LoVo (cell line): ENCODE measurements at regions not wholly inside any gene's neighbourhood (a gene's known extent, or its start where the extent isn't known, plus 50 kb on each side); places are given as distances from the start of the nearest gene placed in this dataset.
A peak's percentile ranks its signal among the peaks of the same experiment; 100 is the strongest.
"Not testable (repeated sequence)": the region's sequence is repeated elsewhere in the genome, so short reads cannot be mapped to it uniquely, and the experiment has no call there.

Experiments used
- DNase-seq: peaks from one replicate; pipeline ENCODE4 v3.0.0-alpha.2; 2016; ENCODE audit warnings: low spot score

DNA sequence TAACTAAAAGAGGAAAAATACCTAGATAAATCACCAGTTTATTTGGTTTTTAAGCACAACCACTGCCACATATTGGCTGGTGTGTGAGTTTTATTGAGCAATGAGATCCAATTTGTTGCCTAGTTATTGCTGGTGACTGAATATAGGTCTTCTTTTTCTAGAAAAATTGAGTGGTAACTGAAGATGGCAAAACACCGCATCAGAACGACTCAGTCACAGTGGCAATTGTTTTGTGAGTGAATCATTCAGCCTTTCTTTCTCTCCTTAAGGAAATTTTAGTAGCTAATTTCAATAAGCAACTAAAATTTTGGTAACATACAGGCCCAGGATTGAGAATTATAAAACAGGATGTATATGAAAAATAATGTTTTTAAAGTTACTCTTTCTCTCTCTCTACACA, 533.0 kb downstream of the KCNA4 start:
- DNase-seq, result no peak

DNA sequence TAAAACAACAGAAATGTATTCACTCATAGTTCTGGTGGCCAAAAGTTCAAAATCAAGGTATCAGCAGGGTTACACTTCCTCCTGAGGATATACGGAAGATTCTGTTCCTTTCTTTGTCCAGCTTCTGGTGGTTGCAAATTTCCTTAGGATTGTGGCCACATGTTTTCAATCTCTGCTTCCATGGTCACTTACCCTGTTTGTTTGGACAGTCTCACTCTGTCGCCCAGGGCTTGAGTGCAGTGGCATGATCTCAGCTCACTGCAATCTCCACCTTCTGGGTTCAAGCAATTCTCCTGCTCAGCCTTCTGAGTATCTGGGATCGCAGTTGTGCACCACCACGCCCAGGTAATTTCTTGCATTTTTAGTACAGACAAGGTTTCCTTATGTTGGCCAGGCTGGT, 534.3 kb downstream of the KCNA4 start:
- no peak for DNase-seq

DNA sequence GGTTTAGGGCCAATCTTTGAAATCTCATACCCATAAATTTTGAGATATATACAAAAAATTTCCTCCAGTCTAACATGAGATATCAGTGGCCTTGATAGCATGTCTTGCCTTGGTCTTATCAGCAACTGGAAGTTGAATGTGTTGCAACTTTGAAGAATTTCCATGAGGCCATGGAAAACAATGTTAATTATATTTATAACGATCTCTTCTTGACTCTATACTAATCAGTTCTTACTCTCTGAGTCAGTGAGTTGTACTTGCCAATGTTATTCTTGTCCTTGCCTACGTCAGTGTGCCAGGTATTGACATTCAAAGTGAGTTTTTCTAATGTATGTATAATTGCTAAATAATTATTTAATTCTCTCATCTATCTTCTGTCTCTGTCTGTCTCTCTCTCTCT, 535.1 kb downstream of the KCNA4 start:
- DNase-seq, result no peak

DNA sequence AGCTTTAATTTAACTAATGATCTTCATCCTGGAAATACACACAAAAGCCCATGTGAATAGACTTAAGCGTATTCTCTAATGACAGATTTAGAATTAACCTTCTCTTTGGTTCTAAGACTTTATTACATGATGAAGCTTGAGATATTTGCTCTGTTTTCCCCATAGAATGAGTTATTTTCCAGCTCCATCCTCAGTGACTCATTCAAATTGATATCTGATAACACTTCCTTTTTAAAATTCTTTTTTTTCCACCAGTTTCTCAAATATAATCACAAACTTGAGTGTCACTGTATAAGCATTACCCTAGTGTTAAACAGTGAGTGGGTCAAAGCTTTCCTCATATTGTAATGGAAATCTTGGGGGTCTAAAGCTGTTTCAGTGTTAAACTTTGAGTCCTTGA, 535.8 kb downstream of the KCNA4 start:
- DNase-seq, result no peak

DNA sequence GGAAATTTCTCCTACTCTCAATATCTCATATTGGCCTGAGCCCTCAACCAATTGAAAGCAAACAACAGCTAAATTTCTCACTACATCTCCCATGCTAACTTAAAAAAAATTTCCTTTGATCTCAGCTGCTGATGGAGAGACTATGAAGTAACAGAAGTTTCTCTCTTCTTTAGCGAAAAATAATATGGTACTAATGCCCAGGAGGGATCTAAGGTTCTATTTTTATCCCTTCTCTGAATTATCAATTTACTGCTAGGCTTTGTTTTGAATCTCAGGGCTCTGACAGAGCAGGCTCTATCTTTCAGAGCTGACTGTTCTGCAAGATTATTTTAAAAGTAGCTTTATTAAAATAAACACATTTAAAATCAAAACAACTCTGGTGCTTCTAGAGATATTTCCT, 558.6 kb downstream of the KCNA4 start:
- no peak for DNase-seq

DNA sequence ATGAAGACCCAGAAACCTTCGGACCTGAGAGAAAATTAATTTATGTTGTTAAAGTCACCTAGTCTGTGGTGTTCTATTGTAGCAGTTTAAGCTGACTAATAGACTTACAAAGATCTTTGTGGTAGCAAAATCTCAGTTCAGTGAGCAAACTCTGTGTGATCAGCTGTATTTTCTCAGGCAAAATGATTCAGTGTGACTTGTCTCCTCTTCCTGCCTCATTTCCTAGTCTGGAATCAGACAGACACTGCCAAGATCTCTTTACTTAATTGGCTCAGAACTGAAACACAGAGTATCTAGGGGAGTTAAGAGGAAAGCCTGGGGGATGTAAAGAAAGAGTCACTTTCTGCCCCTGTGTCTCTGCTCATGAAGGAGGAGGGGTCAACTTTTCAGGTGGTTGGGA, 564.7 kb downstream of the KCNA4 start:
- no peak for DNase-seq

DNA sequence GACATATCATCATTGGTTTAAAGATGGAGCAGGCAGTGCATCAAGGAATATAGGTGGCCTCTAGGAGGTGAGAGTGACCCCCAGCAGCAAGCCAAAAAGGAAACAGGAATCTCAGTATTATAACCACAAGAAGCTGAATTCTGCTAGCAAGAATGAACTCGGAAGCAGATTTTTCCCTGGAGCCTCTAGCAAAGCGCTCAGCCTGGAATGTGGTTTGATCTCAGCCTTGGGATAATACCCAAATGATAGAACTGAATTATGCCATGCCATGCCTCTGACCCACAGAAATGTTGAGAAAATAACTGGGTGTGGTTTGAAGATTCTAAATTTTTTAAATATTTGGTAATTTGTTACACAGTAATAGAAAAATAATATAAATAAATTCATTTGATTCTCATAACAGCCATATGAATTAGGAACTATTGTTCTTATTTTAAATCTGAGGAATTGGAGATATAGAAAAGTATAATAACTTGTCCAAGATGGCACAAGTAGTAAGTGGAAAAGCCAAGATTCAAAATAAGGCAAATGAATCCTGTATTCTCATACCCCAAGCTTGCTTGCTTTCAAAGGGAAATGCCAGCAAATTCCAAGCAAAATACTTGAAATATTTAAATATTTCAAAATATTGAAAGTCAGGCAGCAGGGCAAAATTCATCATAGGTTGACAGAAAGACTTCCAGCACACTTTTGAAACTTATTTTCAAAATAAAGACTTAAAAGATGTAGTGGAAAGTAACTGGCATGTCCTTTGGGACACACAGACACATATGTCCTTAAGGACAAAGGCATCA, 567.4 kb downstream of the KCNA4 start:
- no peak for DNase-seq

DNA sequence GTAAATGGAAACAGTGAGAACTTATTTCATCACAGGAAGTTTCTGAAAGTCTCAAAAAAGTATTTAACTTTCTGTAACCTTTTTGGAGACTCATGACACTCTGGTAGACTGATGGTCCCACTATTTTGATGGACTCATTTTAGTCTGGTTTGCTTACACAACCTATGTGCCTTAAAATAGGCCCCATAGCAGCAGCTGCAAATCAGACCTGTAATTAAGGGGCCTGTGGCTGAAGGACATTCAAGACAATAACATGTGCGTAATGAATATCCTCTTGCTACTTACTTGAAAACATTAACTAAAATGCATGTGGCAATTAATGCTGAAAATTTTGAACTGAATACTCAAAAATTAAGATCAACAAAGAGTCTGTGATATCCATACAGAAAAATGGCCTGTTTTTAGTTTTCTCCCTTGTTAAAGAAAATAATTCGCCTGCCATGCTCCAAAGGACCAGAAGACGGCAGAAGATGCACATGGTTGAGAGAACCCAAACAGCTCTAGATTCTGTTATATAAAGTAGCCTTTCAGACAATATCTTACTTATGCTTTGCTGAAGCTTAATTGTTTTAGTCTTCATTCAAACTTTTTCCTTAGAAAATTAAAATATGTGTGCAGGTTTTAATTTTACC, 568.5 kb downstream of the KCNA4 start:
- peak; percentile 5 for DNase-seq

DNA sequence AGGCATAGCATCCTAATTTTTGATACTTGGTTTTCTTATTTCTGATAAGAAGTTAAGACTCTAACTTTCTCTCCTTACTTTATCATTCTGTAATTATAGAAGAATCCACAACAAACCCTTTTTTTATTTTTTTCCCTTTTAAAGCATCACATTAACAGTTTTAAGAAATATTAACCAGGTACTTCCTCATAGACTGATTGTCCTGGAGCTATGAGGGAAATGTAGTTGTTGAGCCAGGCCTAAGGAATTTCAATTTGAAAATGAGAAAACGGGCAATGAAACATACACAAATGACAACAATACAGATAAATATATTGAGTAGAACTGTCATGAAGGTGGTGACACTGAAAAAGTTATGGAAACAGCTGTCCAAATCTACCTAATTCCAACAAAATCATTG, 569.0 kb downstream of the KCNA4 start:
- no peak for DNase-seq

DNA sequence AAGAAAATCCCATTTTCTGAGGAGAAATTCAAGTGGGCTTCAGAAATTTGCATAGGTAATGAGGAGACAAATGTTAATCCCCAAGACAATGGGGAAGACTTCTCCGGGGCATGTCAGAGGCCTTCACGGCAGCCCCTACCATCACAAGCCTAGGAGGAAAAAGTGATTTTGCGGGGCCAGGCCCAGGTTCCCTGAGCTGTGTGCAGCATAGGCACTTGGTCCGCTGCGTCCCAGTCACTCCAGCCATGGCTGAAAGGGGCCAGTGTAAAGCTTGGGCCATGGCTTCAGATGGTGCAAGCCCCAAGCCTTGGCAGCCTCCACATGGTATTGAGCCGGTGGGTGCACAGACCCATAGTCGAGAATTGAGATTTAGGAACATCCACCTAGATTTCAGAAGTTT, 570.7 kb downstream of the KCNA4 start:
- DNase-seq, result no peak

DNA sequence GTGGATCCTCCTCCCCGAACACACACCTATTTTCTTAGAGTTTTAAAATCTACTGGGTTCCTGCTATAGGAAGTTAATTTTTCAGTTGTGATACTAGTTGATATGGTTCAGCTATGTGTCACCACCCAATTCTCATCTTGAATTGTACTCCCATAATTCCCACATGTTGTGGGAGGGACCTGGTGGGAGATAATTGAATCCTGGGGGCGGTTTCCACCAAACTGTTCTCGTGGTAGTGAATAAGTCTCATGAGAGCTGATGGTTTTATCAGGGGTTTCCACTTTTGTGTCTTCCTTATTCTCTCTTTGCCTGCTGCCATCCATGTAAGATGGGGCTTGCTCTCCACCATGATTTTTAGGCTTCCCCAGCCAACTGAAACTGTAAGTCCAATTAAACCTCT, 571.6 kb downstream of the KCNA4 start:
- not testable (repeated sequence) for DNase-seq

DNA sequence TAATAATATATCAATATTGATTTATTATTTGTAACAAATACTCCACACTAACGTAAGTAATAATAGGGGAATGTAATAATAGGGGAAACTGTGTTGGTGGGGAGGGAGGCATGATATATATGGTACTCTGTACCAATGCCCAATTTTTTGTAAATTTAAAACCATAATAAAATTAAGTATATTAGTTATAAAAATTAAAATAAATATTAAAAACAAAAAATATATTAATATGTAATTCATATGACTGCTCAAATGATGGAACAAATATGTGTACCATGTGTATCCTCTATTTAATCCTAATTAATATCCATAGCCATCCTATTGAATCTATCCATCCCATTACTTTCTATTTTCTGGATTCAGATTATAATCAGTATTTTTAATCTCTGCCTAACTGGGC, 578.0 kb downstream of the KCNA4 start:
- no peak for DNase-seq

DNA sequence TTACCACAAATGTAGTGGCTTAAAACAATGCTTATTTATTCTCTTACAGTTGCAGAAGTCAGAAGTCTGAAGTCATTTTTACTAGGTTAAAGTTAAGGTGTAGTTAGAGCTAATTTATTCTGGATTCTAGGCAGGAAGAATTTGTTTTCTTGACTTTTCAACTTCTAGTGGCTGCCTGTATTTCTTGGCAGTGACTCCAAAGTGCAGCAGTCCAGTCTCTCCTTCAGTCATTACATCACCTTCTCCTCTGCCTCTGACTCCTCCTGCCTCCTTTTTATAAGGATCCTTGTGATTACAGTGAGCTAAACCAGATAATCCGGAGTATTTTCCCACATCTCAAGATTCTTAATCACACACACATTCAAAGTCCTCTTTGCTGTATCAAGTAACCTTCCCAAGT, 581.4 kb downstream of the KCNA4 start:
- no peak for DNase-seq

DNA sequence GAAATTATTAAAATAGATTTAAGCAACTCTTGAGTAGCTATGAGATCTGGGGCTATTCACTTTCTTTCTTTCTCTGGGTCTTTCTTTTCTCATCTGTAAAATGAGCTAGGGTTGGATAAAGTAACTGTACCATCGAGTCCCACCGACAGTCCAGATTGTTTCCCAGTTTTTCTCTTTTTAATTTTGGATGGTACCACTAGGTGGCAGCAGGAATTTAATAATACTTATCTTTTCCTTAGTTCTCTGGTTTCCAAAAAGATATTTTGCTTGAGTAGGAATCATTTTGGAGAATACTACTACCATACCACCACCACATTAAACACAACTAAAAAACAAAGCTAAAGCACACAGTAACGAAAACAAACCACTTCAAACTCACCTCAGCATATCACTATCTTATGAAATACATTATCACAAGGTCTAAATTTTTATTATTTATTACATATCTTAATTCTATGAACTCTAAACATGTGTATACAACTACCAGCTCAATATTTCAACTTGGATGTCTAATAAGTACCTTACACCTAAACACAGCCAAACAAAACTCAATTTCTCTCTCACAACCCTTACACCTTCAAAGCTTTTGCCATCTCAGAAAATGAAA, 584.0 kb downstream of the KCNA4 start:
- DNase-seq, result peak; percentile 41

DNA sequence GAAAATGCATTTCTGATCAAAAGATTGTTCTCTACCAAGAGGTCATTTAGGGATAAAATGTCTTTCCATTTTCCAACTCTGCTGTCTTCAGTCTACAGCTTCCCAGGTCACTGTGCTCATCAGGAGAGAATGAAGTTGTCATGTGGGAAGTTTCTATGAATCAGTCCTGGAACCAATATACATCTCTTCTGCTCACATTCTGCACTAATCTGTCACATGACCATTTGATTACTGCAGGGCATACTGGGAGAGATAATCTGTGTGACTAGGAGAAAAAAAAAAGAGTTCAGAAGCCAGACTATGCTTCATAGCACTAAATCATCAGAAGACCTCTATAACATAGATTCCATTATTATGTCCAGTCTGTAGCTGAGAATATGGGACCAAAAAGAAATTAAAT, 611.5 kb downstream of the KCNA4 start:
- no peak for DNase-seq

DNA sequence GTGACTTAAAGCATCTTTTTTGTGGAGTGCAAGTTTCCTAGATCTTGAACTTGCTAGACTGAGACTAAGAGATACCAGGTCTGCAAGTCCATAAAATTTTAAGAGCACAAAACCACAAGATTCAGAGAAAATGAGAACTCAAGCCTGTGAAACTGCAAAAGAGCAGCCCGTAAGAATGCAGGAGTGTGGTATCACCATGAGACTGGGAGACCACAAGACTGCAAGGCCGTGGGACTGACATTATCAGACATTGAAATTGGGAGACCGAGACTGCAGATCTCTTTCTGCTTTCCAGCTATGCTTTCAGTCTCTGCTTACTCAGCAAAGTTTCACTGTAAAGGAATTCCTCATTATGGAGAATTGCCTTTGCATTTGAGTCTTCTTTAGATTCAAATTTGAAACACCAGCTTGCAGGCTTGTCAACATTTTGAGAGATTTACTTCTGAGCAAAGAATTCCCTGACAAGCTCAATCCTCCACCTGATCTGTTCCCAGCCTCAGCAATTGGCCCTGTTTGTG, 621.2 kb downstream of the KCNA4 start:
- no peak for DNase-seq

DNA sequence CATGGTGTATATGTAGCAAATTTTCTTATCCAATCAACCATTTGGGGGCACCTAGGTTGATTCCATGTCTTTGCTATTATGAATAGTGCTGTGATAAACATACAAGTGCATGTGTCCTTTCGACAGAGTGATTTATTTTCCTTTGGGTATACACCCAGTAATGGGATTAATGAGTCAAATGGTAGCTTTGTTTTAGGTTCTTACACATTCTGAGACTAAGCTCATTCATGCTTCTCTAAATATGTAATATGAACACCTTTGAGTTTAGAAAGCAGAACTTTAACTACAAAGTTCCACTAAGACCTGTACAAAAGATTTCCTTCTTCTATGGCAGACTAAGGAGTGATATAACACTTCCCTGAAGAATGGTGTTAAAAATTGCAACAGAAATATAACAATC, 627.0 kb downstream of the KCNA4 start:
- no peak for DNase-seq

DNA sequence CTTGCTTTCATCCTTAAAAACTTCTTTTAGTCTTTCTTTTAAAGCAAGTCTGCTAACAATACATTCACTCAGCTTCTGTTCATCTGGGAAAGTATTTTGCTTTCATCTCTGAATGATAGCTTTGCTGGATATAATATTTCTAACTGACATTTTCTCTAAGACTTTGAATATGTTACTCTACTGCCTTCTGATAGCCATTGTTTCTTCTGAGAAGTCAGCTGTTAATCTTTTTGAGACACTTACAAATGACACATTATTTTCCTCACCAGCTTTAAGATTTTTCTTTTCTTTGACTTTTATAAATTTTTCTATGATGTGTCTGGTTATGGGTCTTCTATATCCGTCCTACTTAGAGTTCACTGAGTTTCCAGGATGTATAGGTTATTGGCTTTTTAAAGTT, 643.1 kb downstream of the KCNA4 start:
- DNase-seq, result no peak

DNA sequence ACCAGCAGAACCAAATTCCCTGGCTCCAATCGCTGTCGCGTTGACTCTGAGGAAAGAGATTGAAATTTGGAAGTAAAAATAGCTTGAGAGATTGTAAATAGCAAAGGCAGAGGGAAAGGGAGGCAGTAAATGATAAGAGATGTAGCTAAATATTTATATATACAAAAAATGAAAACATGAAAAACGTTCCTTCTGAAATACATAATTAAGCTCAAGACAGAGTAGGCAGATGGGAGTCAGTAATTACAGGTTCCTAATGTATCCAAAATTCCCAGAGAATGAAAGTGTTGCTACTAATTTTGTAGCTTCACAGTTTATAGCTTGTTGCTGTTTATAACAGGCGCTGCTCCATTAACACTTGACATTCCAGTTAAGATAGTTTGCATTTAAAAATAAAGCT, 648.7 kb downstream of the KCNA4 start:
- DNase-seq, result no peak

DNA sequence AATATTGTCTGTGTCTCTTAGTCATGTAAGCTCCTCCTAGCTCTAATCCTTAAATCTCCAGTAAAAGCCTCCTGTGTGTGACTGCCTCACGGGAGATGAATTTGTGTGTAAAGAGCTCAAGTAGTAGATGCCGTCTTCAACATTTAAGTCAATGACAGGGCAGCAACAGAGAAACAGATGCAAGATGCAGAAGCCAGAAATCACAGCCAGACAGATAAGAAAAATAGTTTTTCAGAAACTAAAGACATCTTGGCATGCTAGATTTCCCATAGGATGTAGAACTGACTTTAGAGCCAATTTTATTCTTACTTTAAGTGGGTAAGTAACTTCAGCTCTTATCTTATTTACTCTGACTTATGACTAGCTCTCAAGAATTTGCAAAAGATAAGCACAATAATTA, 652.8 kb downstream of the KCNA4 start:
- no peak for DNase-seq

DNA sequence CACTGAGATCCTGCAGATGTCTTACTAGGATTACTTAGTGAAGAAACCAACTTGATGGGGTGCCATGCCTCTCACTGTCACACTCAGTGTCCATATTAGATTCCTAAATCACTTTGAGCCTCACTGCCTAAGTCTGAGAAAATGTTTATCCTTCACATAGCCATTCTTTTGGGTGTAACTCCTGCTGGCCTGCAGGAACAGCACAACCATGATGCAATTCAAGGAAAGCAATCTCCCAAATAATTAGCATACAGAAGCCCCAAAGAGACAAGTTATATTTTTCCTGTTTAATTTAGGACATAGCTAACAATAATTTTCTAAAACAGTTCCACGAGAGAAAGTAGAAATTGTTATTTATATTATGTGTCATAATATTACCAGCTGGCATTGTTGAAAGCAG, 655.5 kb downstream of the KCNA4 start:
- DNase-seq, result no peak

DNA sequence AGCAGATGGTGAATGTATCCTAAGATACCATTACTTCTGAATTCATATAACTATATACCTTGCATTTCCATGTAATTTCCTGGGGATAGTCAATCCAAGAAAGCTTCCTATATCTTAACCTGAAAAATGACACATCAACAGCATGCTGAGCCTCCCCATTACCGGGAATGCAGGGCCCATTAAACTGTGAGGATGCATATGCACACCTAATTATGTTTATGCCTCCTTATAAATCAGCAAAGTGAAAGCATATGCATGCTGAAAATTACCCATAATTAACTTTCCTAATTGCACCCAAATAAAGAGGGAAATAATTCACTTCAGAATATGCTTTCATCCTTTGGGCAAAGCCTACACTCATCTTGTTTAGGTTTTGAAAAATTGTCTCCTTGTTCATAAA, 663.0 kb downstream of the KCNA4 start:
- no peak for DNase-seq

DNA sequence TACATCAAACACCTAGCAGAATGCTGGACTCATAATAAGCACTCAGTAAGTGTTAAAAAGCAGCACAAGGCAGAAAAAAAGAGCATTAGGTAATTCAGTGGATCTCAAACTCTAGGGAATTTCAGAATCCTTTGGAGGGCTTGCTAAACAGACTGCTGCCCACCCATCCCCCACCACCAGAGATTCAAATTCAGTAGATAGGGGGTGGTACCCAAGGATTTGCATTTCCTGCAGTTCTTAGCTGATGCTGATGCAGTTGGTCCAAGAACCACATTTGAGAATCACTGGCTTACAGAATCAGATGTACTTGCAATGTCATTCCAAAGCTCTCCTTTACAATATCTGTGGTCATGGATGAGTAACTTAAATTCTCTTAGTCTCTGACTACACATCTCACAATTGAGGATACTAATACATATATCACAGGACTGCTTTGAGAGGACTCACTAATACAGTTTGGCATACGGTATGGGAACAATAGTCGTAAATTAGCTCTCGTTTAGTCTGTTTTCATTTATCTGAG, 664.5 kb downstream of the KCNA4 start:
- no peak for DNase-seq
